ENCODE measurements at regions not wholly inside any gene's neighbourhood (a gene's known extent, or its start where the extent isn't known, plus 50 kb on each side); places are given as distances from the start of the nearest gene placed in this dataset.

- H3K4me2 ChIP-seq: no peak overlapping the region
- no peaks in the 10 kb centered on the region for H3K4me1 ChIP-seq (ENCODE audit: insufficient read depth)
- H3K9me3 ChIP-seq (ENCODE audit: low read depth): no peaks in the 10 kb centered on the region
- H4K20me1 ChIP-seq (ENCODE audit: insufficient read depth, poor library complexity, severe bottlenecking): no peaks in the 10 kb centered on the region
- TF ChIP-seq EZH2 (IDR thresholded peaks at IDR 0.05; ENCODE audit: borderline replicate concordance) (no peak), CTCF (IDR thresholded peaks at IDR 0.05; ENCODE audit: poor library complexity) (no peak), EZH2phosphoT487 (IDR thresholded peaks at IDR 0.05; ENCODE audit: low read depth, severe bottlenecking, unreplicated experiment) (no peak)
- DNase-seq (ENCODE audit: low spot score): no peak
- no peaks in the 10 kb centered on the region for H3K36me3 ChIP-seq (replicated peaks; ENCODE audit: insufficient read depth, low read depth)
- H3K27me3 ChIP-seq: no peaks in the 10 kb centered on the region
- WGBS (ENCODE audit: low lambda C conversion rate, missing lambda C conversion rate): 73% methylated on average over 1 of the region's 1 CpG
- no peaks in the 10 kb centered on the region for H3K79me2 ChIP-seq
- no peak overlapping the region for H3K27ac ChIP-seq
- H3K4me3 ChIP-seq: no peak overlapping the region
- no peaks in the 10 kb centered on the region for H3K9me2 ChIP-seq (replicated peaks; ENCODE audit: insufficient read depth)
- H2AFZ ChIP-seq: no peak overlapping the region
These were observed 272.9 kb upstream of the ZWINT start for GRCh38 chr10:56633876-56634452.

GRCh38 chr10:56632537-56632936, 271.5 kb upstream of the ZWINT start:
- Histone ChIP-seq H3K9me3 (ENCODE audit: low read depth) (no peaks in the 10 kb centered on the region), H3K4me2 (no peak overlapping the region), H3K36me3 (replicated peaks; ENCODE audit: insufficient read depth, low read depth) (no peaks in the 10 kb centered on the region), H3K27ac (no peak overlapping the region), H3K4me1 (ENCODE audit: insufficient read depth) (no peaks in the 10 kb centered on the region), H3K9me2 (replicated peaks; ENCODE audit: insufficient read depth) (no peaks in the 10 kb centered on the region), H3K27me3 (no peaks in the 10 kb centered on the region), H3K79me2 (no peaks in the 10 kb centered on the region), H3K4me3 (no peak overlapping the region), H4K20me1 (ENCODE audit: insufficient read depth, poor library complexity, severe bottlenecking) (no peaks in the 10 kb centered on the region), H2AFZ (no peak overlapping the region)
- TF ChIP-seq EZH2phosphoT487 (IDR thresholded peaks at IDR 0.05; ENCODE audit: low read depth, severe bottlenecking, unreplicated experiment) (no peak), EZH2 (IDR thresholded peaks at IDR 0.05; ENCODE audit: borderline replicate concordance) (no peak), CTCF (IDR thresholded peaks at IDR 0.05; ENCODE audit: poor library complexity) (no peak)
- WGBS (ENCODE audit: low lambda C conversion rate, missing lambda C conversion rate): 73% methylated on average over 2 of the region's 2 CpGs
- DNase-seq (ENCODE audit: low spot score): no peak

- Histone ChIP-seq H2AFZ (no peak overlapping the region), H3K9me3 (ENCODE audit: low read depth) (no peaks in the 10 kb centered on the region)
- no peak for TF ChIP-seq EZH2 (IDR thresholded peaks at IDR 0.05; ENCODE audit: borderline replicate concordance)
- no peak for TF ChIP-seq CTCF (IDR thresholded peaks at IDR 0.05; ENCODE audit: poor library complexity)
- TF ChIP-seq EZH2phosphoT487 (IDR thresholded peaks at IDR 0.05; ENCODE audit: low read depth, severe bottlenecking, unreplicated experiment): no peak
These were observed 263.0 kb upstream of the ZWINT start for GRCh38 chr10:56624082-56624481.

GRCh38 chr10:56623064-56623463, 262.0 kb upstream of the ZWINT start:
- Histone ChIP-seq H3K27me3 (no peaks in the 10 kb centered on the region), H3K4me1 (ENCODE audit: insufficient read depth) (no peaks in the 10 kb centered on the region), H3K9me2 (replicated peaks; ENCODE audit: insufficient read depth) (no peaks in the 10 kb centered on the region), H3K4me2 (no peak overlapping the region), H3K27ac (no peak overlapping the region), H3K4me3 (no peak overlapping the region), H3K36me3 (replicated peaks; ENCODE audit: insufficient read depth, low read depth) (no peaks in the 10 kb centered on the region), H3K9me3 (ENCODE audit: low read depth) (no peaks in the 10 kb centered on the region), H4K20me1 (ENCODE audit: insufficient read depth, poor library complexity, severe bottlenecking) (no peaks in the 10 kb centered on the region), H2AFZ (no peak overlapping the region), H3K79me2 (no peaks in the 10 kb centered on the region)
- DNase-seq (ENCODE audit: low spot score): no peak
- TF ChIP-seq EZH2 (IDR thresholded peaks at IDR 0.05; ENCODE audit: borderline replicate concordance) (no peak), EZH2phosphoT487 (IDR thresholded peaks at IDR 0.05; ENCODE audit: low read depth, severe bottlenecking, unreplicated experiment) (no peak), CTCF (IDR thresholded peaks at IDR 0.05; ENCODE audit: poor library complexity) (no peak)
- 37% methylated on average over 2 of the region's 2 CpGs for WGBS (ENCODE audit: low lambda C conversion rate, missing lambda C conversion rate)

More at GRCh38 chr10:56624082-56624481, 263.0 kb upstream of the ZWINT start:
- H3K79me2 ChIP-seq: no peaks in the 10 kb centered on the region
- no peaks in the 10 kb centered on the region for H3K27me3 ChIP-seq
- no peaks in the 10 kb centered on the region for H3K4me1 ChIP-seq (ENCODE audit: insufficient read depth)
- no peak overlapping the region for H3K4me3 ChIP-seq
- no peak for DNase-seq (ENCODE audit: low spot score)
- no peak overlapping the region for H3K4me2 ChIP-seq
- no peaks in the 10 kb centered on the region for H3K36me3 ChIP-seq (replicated peaks; ENCODE audit: insufficient read depth, low read depth)
- no peak overlapping the region for H3K27ac ChIP-seq
- H3K9me2 ChIP-seq (replicated peaks; ENCODE audit: insufficient read depth): no peaks in the 10 kb centered on the region
- H4K20me1 ChIP-seq (ENCODE audit: insufficient read depth, poor library complexity, severe bottlenecking): no peaks in the 10 kb centered on the region

All from hepatocyte (in vitro differentiated cells).